ENCODE measurements at regions not wholly inside any gene's neighbourhood (a gene's known extent, or its start where the extent isn't known, plus 50 kb on each side); places are given as distances from the start of the nearest gene placed in this dataset.

DNA sequence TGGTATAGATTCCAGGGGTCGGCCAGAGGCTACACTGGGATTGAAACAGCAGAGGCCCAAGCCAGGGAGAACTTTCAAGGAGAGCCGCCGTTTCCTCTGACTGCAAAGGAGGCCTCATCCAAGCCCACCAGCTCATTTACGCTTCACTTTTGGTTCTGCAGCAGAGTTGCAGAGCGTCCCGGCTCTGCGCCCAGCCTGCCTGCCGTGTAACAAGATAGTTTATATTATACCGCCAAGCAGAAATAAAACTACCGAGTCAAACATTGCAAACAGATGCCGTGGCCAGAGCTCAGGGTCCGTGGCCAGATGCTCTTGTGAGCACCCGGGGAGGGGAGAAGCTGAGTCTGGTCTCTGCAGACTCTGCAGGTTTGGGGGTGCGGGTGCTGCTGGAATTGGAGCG, 60.7 kb upstream of the TBX3 start:
- DNase-seq (no peak), ATAC-seq (replicated peaks in 1 of 2) (no peak)
- peaks cover 0 to 2% of the 10 kb centered on the region in 2 donors for H3K36me3 Mint-ChIP-seq (ENCODE audit: insufficient read depth in 2 of 2)
- H3K4me3 Mint-ChIP-seq = no peak overlapping the region
- H3K27ac Mint-ChIP-seq = no peak overlapping the region
- H3K4me1 Mint-ChIP-seq (ENCODE audit: low read depth) = no peaks in the 10 kb centered on the region
- no peaks in the 10 kb centered on the region for H3K27me3 Mint-ChIP-seq (ENCODE audit: low read depth)
- H3K9me3 Mint-ChIP-seq = no peaks in the 10 kb centered on the region

GRCh38 chr12:114744285-114744684, 60.3 kb upstream of the TBX3 start:
- peaks cover 0 to 2% of the 10 kb centered on the region in 2 donors for H3K36me3 Mint-ChIP-seq (ENCODE audit: insufficient read depth in 2 of 2)
- H3K4me3 Mint-ChIP-seq = no peak overlapping the region
- no peaks in the 10 kb centered on the region for H3K27me3 Mint-ChIP-seq (ENCODE audit: low read depth)
- no peak for DNase-seq
- H3K27ac Mint-ChIP-seq = no peak overlapping the region
- H3K4me1 Mint-ChIP-seq (ENCODE audit: low read depth) = no peaks in the 10 kb centered on the region
- no peaks in the 10 kb centered on the region for H3K9me3 Mint-ChIP-seq
- ATAC-seq (replicated peaks in 1 of 2) = no peak

- no peak for DNase-seq
- ATAC-seq (replicated peaks in 1 of 2) = no peak
- Mint-ChIP-seq H3K9me3 (no peaks in the 10 kb centered on the region), H3K4me3 (no peak overlapping the region), H3K36me3 (ENCODE audit: insufficient read depth in 2 of 2) (peaks cover 0 to 2% of the 10 kb centered on the region in 2 donors), H3K4me1 (ENCODE audit: low read depth) (no peaks in the 10 kb centered on the region), H3K27ac (no peak overlapping the region), H3K27me3 (ENCODE audit: low read depth) (no peaks in the 10 kb centered on the region)
Observed at GRCh38 chr12:114743799-114744198, 59.8 kb upstream of the TBX3 start.

DNA sequence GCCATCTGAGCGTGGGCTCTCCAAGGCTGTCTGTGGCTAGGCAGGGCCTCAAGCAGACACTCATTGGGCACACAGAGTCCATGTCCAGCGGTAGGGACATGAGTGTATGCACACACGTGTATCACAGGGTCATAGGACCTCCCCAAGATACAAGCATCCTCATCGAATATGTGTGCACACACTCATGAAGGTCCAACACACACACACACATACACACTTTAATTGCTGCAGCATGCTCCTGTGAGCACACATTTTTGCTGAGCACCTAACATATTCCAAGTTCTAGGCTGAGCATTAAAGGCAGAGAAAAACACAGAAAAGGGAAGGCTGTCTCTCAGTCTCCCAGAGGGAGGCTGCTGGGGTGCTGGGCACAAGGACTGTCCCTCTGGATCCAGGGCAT, 59.3 kb upstream of the TBX3 start:
- no peak for ATAC-seq (replicated peaks in 1 of 2)
- no peak overlapping the region for H3K27ac Mint-ChIP-seq
- no peaks in the 10 kb centered on the region for H3K4me1 Mint-ChIP-seq (ENCODE audit: low read depth)
- no peaks in the 10 kb centered on the region for H3K27me3 Mint-ChIP-seq (ENCODE audit: low read depth)
- no peak for DNase-seq
- H3K36me3 Mint-ChIP-seq (ENCODE audit: insufficient read depth in 2 of 2) = peaks cover 0 to 2% of the 10 kb centered on the region in 2 donors
- no peaks in the 10 kb centered on the region for H3K9me3 Mint-ChIP-seq
- no peak overlapping the region for H3K4me3 Mint-ChIP-seq

GRCh38 chr12:114742363-114742762, 58.4 kb upstream of the TBX3 start:
- no peaks in the 10 kb centered on the region for H3K27me3 Mint-ChIP-seq (ENCODE audit: low read depth)
- no peaks in the 10 kb centered on the region for H3K4me1 Mint-ChIP-seq (ENCODE audit: low read depth)
- peaks cover 0 to 2% of the 10 kb centered on the region in 2 donors for H3K36me3 Mint-ChIP-seq (ENCODE audit: insufficient read depth in 2 of 2)
- DNase-seq (no peak), ATAC-seq (replicated peaks in 1 of 2) (no peak)
- H3K27ac Mint-ChIP-seq = no peak overlapping the region
- no peak overlapping the region for H3K4me3 Mint-ChIP-seq
- no peaks in the 10 kb centered on the region for H3K9me3 Mint-ChIP-seq

DNA sequence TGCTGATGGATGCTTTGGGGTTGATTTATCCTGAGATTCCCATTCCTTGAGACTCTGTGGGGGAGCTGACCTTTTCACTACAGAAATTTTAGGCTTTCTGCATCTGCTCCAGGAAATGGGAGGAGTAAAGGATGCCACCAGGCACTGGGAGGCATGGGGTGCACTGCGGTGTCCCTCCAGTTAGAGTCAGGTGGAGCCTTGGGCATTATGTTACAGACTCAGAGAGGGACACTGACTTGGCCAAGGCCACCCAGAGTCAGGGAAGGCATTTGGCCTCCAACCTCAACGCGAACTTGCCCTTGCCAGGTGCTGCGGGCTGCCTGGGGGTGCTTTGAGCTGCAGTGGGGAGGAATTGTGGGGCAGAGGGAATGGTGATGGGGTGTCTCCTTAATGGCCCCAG, 58.0 kb upstream of the TBX3 start:
- Mint-ChIP-seq H3K27ac (no peak overlapping the region), H3K4me1 (ENCODE audit: low read depth) (no peaks in the 10 kb centered on the region), H3K4me3 (no peak overlapping the region), H3K36me3 (ENCODE audit: insufficient read depth in 2 of 2) (peaks cover 0 to 2% of the 10 kb centered on the region in 2 donors), H3K9me3 (no peaks in the 10 kb centered on the region), H3K27me3 (ENCODE audit: low read depth) (no peaks in the 10 kb centered on the region)
- ATAC-seq (replicated peaks in 1 of 2) = no peak
- no peak for DNase-seq

- no peaks in the 10 kb centered on the region for H3K4me1 Mint-ChIP-seq (ENCODE audit: low read depth)
- ATAC-seq (replicated peaks in 1 of 2) (no peak), DNase-seq (no peak)
- no peak overlapping the region for H3K27ac Mint-ChIP-seq
- peaks cover 7% of the 10 kb centered on the region for H3K27me3 Mint-ChIP-seq (ENCODE audit: low read depth)
- H3K9me3 Mint-ChIP-seq = no peaks in the 10 kb centered on the region
- H3K36me3 Mint-ChIP-seq (ENCODE audit: insufficient read depth in 2 of 2) = no peaks in the 10 kb centered on the region
- no peak overlapping the region for H3K4me3 Mint-ChIP-seq
Observed at GRCh38 chr12:114740448-114740847, 56.5 kb upstream of the TBX3 start.

- no peak for ATAC-seq (replicated peaks in 1 of 2)
- H3K27ac Mint-ChIP-seq = no peak overlapping the region
- H3K27me3 Mint-ChIP-seq (ENCODE audit: low read depth) = peaks cover 25% of the 10 kb centered on the region
- no peaks in the 10 kb centered on the region for H3K4me1 Mint-ChIP-seq (ENCODE audit: low read depth)
- DNase-seq = no peak
- H3K4me3 Mint-ChIP-seq = no peak overlapping the region
- no peaks in the 10 kb centered on the region for H3K9me3 Mint-ChIP-seq
- no peaks in the 10 kb centered on the region for H3K36me3 Mint-ChIP-seq (ENCODE audit: insufficient read depth in 2 of 2)
Observed at GRCh38 chr12:114738460-114739184, 54.6 kb upstream of the TBX3 start.

GRCh38 chr12:114735680-114736374, 51.9 kb upstream of the TBX3 start:
- no peak overlapping the region for H3K27ac Mint-ChIP-seq
- DNase-seq = no peak
- peaks cover 27% of the 10 kb centered on the region for H3K27me3 Mint-ChIP-seq (ENCODE audit: low read depth)
- H3K9me3 Mint-ChIP-seq = no peaks in the 10 kb centered on the region
- no peak for ATAC-seq (replicated peaks in 1 of 2)
- H3K4me1 Mint-ChIP-seq (ENCODE audit: low read depth) = no peaks in the 10 kb centered on the region
- no peaks in the 10 kb centered on the region for H3K36me3 Mint-ChIP-seq (ENCODE audit: insufficient read depth in 2 of 2)
- no peak overlapping the region for H3K4me3 Mint-ChIP-seq

- H3K36me3 Mint-ChIP-seq (ENCODE audit: insufficient read depth in 2 of 2) = no peaks in the 10 kb centered on the region
- H3K4me3 Mint-ChIP-seq = no peak overlapping the region
- no peak for DNase-seq
- ATAC-seq (replicated peaks in 1 of 2) = no peak
- no peak overlapping the region for H3K27ac Mint-ChIP-seq
- no peaks in the 10 kb centered on the region for H3K9me3 Mint-ChIP-seq
- peaks cover 27% of the 10 kb centered on the region for H3K27me3 Mint-ChIP-seq (ENCODE audit: low read depth)
- no peaks in the 10 kb centered on the region for H3K4me1 Mint-ChIP-seq (ENCODE audit: low read depth)
Observed at GRCh38 chr12:114735011-114735410, 51.0 kb upstream of the TBX3 start.

GRCh38 chr12:114733919-114734318, 49.9 kb upstream of the TBX3 start:
- H3K9me3 Mint-ChIP-seq = no peaks in the 10 kb centered on the region
- no peak overlapping the region for H3K27ac Mint-ChIP-seq
- H3K4me3 Mint-ChIP-seq = no peak overlapping the region
- ATAC-seq (replicated peaks in 1 of 2) (no peak), DNase-seq (no peak)
- H3K36me3 Mint-ChIP-seq (ENCODE audit: insufficient read depth in 2 of 2) = no peaks in the 10 kb centered on the region
- no peaks in the 10 kb centered on the region for H3K4me1 Mint-ChIP-seq (ENCODE audit: low read depth)
- peaks cover 27% of the 10 kb centered on the region for H3K27me3 Mint-ChIP-seq (ENCODE audit: low read depth)
